Testis (tissue), 2 donors: ENCODE measurements at regions not wholly inside any gene's neighbourhood (a gene's known extent, or its start where the extent isn't known, plus 50 kb on each side); places are given as distances from the start of the nearest gene placed in this dataset.

ENCODE experiments used
- DNase-seq: peaks from one replicate; pipeline ENCODE4 v3.0.0-alpha.2; 2019
- H3K27ac ChIP-seq, 2 donors: fragments of 200-600 bp; sonication (generic); one replicate each; pipeline ENCODE4 v1.5.1; 2019
- H3K27me3 ChIP-seq: fragments of 200-600 bp; sonication (generic); one replicate; pipeline ENCODE4 v1.5.1; 2019
- H3K36me3 ChIP-seq: fragments of 200-600 bp; sonication (generic); one replicate; pipeline ENCODE4 v1.5.1; 2017; ENCODE audit warnings: low read depth; ENCODE audit errors: missing control alignments
- H3K4me1 ChIP-seq: fragments of 200-600 bp; sonication (generic); one replicate; pipeline ENCODE4 v1.5.1; 2019
- H3K4me3 ChIP-seq, 2 donors: fragments of 200-600 bp; sonication (generic); one replicate each; pipeline ENCODE4 v1.5.1; 2017 to 2019
- H3K9me3 ChIP-seq: fragments of 200-600 bp; sonication (generic); one replicate; pipeline ENCODE4 v1.5.1; 2017
- CTCF ChIP-seq, 3 experiments: fragments of 450-650 bp in 2 of 3; fragments of 200-600 bp in 1 of 3; sonication (generic) in 1 of 3; IDR thresholded peaks; one replicate each; pipeline ENCODE4 v1.5.1; 2016 to 2019; ENCODE audit warnings: antibody characterized with exemption in 3 of 3, mild to moderate bottlenecking in 2 of 3, moderate library complexity in 1 of 3
- POLR2A ChIP-seq: fragments of 450-650 bp; IDR thresholded peaks from one replicate; pipeline ENCODE4 v1.6.1; 2017; ENCODE audit warnings: antibody characterized with exemption, mild to moderate bottlenecking, moderate library complexity
- WGBS, 2 donors: methylation state at CpG; one replicate each; pipeline ENCODE4 v1.1.5; 2018; 5-methylcytosine and 5-hydroxymethylcytosine counted together
- intact Hi-C: fragments of 100-400 bp; cut with DNase I; formaldehyde crosslinking; loops from one replicate; pipeline ENCODE4 v1.15.1; 2023; ENCODE audit warnings: low total_unique reads

GRCh38 chr10:65581426-65582026 is 1344.3 kb upstream of the LRRTM3 start:
- no peaks in the 10 kb centered on the region for H3K36me3 ChIP-seq
- no peaks in the 10 kb centered on the region for H3K27me3 ChIP-seq
- no peaks in the 10 kb centered on the region for H3K9me3 ChIP-seq
- TF ChIP-seq CTCF (IDR thresholded peaks at IDR 0.05) (no peak), POLR2A (no peak)
- no peaks in the 10 kb centered on the region for H3K4me1 ChIP-seq
- no peak for DNase-seq
- intact Hi-C loops, result no loop called here
- WGBS, 2 donors, result 94 to 98% methylated on average over 5 of the region's 5 CpGs
- H3K27ac ChIP-seq, result no peak overlapping the region
- no peak overlapping the region for H3K4me3 ChIP-seq

- DNase-seq, result no peak
- no peaks in the 10 kb centered on the region for H3K9me3 ChIP-seq
- no peak for TF ChIP-seq CTCF (IDR thresholded peaks at IDR 0.05)
- TF ChIP-seq POLR2A, result no peak
- H3K27me3 ChIP-seq, result no peaks in the 10 kb centered on the region
- intact Hi-C loops, result no loop called here
- H3K4me1 ChIP-seq, result no peaks in the 10 kb centered on the region
- H3K27ac ChIP-seq, result no peak overlapping the region
- no peaks in the 10 kb centered on the region for H3K36me3 ChIP-seq
- no peak overlapping the region for H3K4me3 ChIP-seq
- 95 to 96% methylated on average over 1 of the region's 1 CpG for WGBS, 2 donors
These were observed 1323.5 kb upstream of the LRRTM3 start for GRCh38 chr10:65602182-65602865.

GRCh38 chr10:65611592-65611991 is 1314.2 kb upstream of the LRRTM3 start:
- H3K4me3 ChIP-seq, result no peak overlapping the region
- WGBS, 2 donors, result 84 to 88% methylated on average over 2 of the region's 2 CpGs

GRCh38 chr10:65614956-65615565 is 1310.8 kb upstream of the LRRTM3 start:
- H3K27me3 ChIP-seq, result no peaks in the 10 kb centered on the region
- no peak overlapping the region for H3K4me3 ChIP-seq
- 96 to 97% methylated on average over 2 of the region's 2 CpGs for WGBS, 2 donors
- no peaks in the 10 kb centered on the region for H3K36me3 ChIP-seq
- intact Hi-C loops, result no loop called here
- H3K27ac ChIP-seq, result no peak overlapping the region
- no peaks in the 10 kb centered on the region for H3K9me3 ChIP-seq
- TF ChIP-seq CTCF (IDR thresholded peaks at IDR 0.05) (no peak), POLR2A (no peak)
- DNase-seq, result no peak
- no peaks in the 10 kb centered on the region for H3K4me1 ChIP-seq

More at GRCh38 chr10:65611592-65611991, 1314.2 kb upstream of the LRRTM3 start:
- Histone ChIP-seq H3K36me3 (no peaks in the 10 kb centered on the region), H3K27me3 (no peaks in the 10 kb centered on the region), H3K9me3 (no peaks in the 10 kb centered on the region), H3K4me1 (no peaks in the 10 kb centered on the region), H3K27ac (no peak overlapping the region)
- no peak for DNase-seq
- intact Hi-C loops, result no loop called here
- TF ChIP-seq CTCF (IDR thresholded peaks at IDR 0.05) (no peak), POLR2A (no peak)
